ENCODE measurements at regions not wholly inside any gene's neighbourhood (a gene's known extent, or its start where the extent isn't known, plus 50 kb on each side); places are given as distances from the start of the nearest gene placed in this dataset.
"Not testable (repeated sequence)": the region's sequence is repeated elsewhere in the genome, so short reads cannot be mapped to it uniquely, and the experiment has no call there.

DNA sequence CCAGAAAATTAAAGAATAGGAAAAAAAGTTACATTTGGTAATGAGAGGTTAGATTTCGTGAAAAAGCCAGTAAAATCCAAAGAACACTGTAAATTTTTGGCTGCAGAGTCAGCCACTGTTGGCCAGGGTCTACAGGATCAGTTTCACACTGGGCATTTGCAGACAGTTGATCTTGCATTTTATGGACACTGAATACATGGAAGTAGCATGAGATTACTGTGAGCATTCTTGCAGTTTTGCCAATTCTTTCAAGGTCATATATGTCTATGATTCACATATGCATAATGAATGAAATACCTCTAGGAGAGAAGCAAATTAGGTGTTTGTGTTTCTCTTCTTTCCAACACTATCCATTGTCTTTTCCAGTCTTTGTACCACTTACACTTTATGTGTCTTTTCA, 200.8 kb upstream of the DPYD start:
- TF ChIP-seq CTCF (IDR thresholded peaks at IDR 0.05; ENCODE audit: unreplicated experiment), result no peak
- no peaks in the 10 kb centered on the region for H3K9me3 Mint-ChIP-seq
- no peak overlapping the region for H3K4me3 Mint-ChIP-seq
- no peaks in the 10 kb centered on the region for H3K4me1 Mint-ChIP-seq
- DNase-seq (ENCODE audit: low spot score in 2 of 2, unreplicated experiment in 2 of 2), result no peak
- no peaks in the 10 kb centered on the region for H3K36me3 Mint-ChIP-seq
- H3K27ac Mint-ChIP-seq, result no peak overlapping the region
- no peaks in the 10 kb centered on the region for H3K27me3 Mint-ChIP-seq (ENCODE audit: low read depth)

GRCh38 chr1:98119796-98120195, 199.0 kb upstream of the DPYD start:
- DNase-seq (ENCODE audit: low spot score in 2 of 2, unreplicated experiment in 2 of 2), result peak in 1 of 2 experiments; percentile 44
- Mint-ChIP-seq H3K27ac (no peak overlapping the region), H3K36me3 (no peaks in the 10 kb centered on the region), H3K4me3 (no peak overlapping the region), H3K27me3 (ENCODE audit: low read depth) (peaks cover 3% of the 10 kb centered on the region), H3K4me1 (no peaks in the 10 kb centered on the region), H3K9me3 (no peaks in the 10 kb centered on the region)
- TF ChIP-seq CTCF (IDR thresholded peaks at IDR 0.05; ENCODE audit: unreplicated experiment), result no peak

DNA sequence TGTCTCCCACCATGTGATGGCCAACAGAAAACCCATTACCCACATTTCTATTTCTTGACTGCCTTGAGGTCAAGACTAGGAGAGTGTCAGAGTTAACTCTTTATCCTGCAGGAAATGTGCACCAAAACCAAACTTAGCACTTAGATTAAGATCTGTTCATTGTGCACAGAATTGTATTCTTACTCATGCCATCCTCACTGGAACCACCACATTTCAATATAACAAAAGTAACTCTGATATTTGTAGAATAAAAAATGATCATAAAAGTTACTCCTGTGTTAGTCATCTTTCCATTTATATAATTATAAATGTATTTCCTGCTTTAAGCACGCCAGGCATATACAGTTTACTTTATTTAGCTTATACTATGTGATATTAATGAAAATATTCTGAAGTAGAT, 193.0 kb upstream of the DPYD start:
- TF ChIP-seq CTCF (IDR thresholded peaks at IDR 0.05; ENCODE audit: unreplicated experiment), result no peak
- Mint-ChIP-seq H3K27ac (no peak overlapping the region), H3K4me1 (no peaks in the 10 kb centered on the region), H3K27me3 (ENCODE audit: low read depth) (peaks cover 3% of the 10 kb centered on the region), H3K4me3 (no peak overlapping the region), H3K36me3 (no peaks in the 10 kb centered on the region), H3K9me3 (no peaks in the 10 kb centered on the region)
- DNase-seq (ENCODE audit: low spot score in 2 of 2, unreplicated experiment in 2 of 2), result no peak

DNA sequence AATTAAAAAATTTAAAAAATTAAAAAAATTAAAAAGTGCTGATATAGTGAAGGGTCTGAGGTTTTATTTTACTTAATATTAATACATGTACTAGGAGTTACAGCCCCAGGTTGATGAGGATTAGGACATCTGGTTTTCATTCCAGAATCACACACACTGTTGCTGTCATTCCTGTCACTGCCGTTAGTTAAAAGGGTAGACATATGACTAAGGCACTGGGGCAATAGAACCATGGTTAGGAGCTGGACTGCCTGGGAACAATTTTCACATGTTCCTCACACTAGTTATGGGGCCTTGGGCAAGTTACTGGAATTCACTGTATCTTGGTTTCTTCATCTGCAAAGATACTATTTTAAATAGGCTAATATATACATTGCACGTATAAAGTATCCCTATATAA, 191.8 kb upstream of the DPYD start:
- no peak overlapping the region for H3K4me3 Mint-ChIP-seq
- peaks cover 9% of the 10 kb centered on the region for H3K9me3 Mint-ChIP-seq
- H3K36me3 Mint-ChIP-seq, result peaks cover 1% of the 10 kb centered on the region
- no peak overlapping the region for H3K27ac Mint-ChIP-seq
- no peak for DNase-seq (ENCODE audit: low spot score in 2 of 2, unreplicated experiment in 2 of 2)
- peaks cover 3% of the 10 kb centered on the region for H3K27me3 Mint-ChIP-seq (ENCODE audit: low read depth)
- H3K4me1 Mint-ChIP-seq, result no peaks in the 10 kb centered on the region
- no peak for TF ChIP-seq CTCF (IDR thresholded peaks at IDR 0.05; ENCODE audit: unreplicated experiment)

DNA sequence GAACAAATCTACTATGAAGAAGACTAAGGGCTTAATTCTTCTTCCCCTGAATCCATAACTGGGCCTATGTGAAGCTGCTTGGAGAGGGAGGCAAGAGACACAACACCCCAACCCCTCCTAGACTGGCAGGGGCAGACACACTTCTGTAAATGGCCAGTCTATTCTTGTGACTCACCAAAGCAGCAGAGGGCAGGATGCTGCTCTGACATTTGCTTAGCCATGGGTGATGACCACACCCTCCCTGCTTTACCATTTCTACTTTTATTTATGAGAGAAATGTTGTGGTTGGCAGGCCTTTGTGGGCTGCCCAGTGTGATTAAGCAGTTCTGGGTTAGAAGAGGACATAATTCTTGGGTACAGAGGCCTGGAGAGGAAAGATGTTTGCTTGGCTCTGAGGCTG, 189.8 kb upstream of the DPYD start:
- no peaks in the 10 kb centered on the region for H3K27me3 Mint-ChIP-seq (ENCODE audit: low read depth)
- H3K9me3 Mint-ChIP-seq, result peaks cover 21% of the 10 kb centered on the region
- no peak for TF ChIP-seq CTCF (IDR thresholded peaks at IDR 0.05; ENCODE audit: unreplicated experiment)
- H3K4me3 Mint-ChIP-seq, result no peak overlapping the region
- H3K4me1 Mint-ChIP-seq, result no peaks in the 10 kb centered on the region
- H3K27ac Mint-ChIP-seq, result no peak overlapping the region
- peaks cover 1% of the 10 kb centered on the region for H3K36me3 Mint-ChIP-seq
- no peak for DNase-seq (ENCODE audit: low spot score in 2 of 2, unreplicated experiment in 2 of 2)

GRCh38 chr1:98108378-98108777, 187.5 kb upstream of the DPYD start:
- H3K36me3 Mint-ChIP-seq; H3K27ac Mint-ChIP-seq; DNase-seq (ENCODE audit: low spot score in 2 of 2, unreplicated experiment in 2 of 2); H3K4me3 Mint-ChIP-seq; H3K4me1 Mint-ChIP-seq; H3K27me3 Mint-ChIP-seq (ENCODE audit: low read depth): not testable (repeated sequence)
- peaks cover 21% of the 10 kb centered on the region for H3K9me3 Mint-ChIP-seq

Measured in mesothelial cell of epicardium (in vitro differentiated cells).